OCI-LY3 (cell line): ENCODE measurements at regions not wholly inside any gene's neighbourhood (a gene's known extent, or its start where the extent isn't known, plus 50 kb on each side); places are given as distances from the start of the nearest gene placed in this dataset.

Source experiments
- EZH2phosphoT487 ChIP-seq: fragments of 200-600 bp; shearing (Covaris generic); IDR thresholded peaks from 2 replicates; pipeline ENCODE4 v1.6.1; 2018; ENCODE audit warnings: antibody characterized with exemption, mixed run types, low read depth
- TF ChIP-seq, protein P1 (sequence below): fragments of 200-600, 300-600 bp; sonication (generic); IDR thresholded peaks from 2 replicates; pipeline ENCODE4 v1.5.1; 2014; ENCODE audit warnings: antibody characterized with exemption, low read length, low read depth

DNA sequence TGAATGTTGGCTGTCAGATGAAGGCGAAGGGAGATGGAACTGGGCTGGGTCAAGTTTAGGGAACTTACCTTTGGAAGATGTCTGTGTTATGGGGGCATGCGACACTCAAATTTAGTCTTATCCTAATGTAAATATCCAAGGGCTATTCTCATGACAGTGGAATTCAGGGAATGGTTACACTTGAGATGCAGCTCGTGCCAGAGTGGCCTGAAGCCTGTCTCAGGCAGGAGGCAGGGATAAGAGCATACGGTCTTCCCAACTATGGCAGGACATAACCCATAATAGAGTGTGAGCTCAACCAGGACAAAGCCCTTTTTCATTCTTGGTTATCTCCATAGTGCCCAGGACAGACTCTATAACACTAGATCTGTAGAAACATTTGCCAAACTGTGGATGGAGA, 393.3 kb upstream of the CDH11 start:
- TF ChIP-seq, protein P1, sequence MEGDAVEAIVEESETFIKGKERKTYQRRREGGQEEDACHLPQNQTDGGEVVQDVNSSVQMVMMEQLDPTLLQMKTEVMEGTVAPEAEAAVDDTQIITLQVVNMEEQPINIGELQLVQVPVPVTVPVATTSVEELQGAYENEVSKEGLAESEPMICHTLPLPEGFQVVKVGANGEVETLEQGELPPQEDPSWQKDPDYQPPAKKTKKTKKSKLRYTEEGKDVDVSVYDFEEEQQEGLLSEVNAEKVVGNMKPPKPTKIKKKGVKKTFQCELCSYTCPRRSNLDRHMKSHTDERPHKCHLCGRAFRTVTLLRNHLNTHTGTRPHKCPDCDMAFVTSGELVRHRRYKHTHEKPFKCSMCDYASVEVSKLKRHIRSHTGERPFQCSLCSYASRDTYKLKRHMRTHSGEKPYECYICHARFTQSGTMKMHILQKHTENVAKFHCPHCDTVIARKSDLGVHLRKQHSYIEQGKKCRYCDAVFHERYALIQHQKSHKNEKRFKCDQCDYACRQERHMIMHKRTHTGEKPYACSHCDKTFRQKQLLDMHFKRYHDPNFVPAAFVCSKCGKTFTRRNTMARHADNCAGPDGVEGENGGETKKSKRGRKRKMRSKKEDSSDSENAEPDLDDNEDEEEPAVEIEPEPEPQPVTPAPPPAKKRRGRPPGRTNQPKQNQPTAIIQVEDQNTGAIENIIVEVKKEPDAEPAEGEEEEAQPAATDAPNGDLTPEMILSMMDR, result no peak
- TF ChIP-seq EZH2phosphoT487, result no peak
